IPS-NIHi7 (cell line): ENCODE measurements at regions not wholly inside any gene's neighbourhood (a gene's known extent, or its start where the extent isn't known, plus 50 kb on each side); places are given as distances from the start of the nearest gene placed in this dataset.
A peak's percentile ranks its signal among the peaks of the same experiment; 100 is the strongest.

Experiments used
- DNase-seq: peaks from one replicate; pipeline ENCODE4 v3.0.0; 2012; ENCODE audit warnings: mixed read lengths; ENCODE audit errors: extremely low spot score

DNA sequence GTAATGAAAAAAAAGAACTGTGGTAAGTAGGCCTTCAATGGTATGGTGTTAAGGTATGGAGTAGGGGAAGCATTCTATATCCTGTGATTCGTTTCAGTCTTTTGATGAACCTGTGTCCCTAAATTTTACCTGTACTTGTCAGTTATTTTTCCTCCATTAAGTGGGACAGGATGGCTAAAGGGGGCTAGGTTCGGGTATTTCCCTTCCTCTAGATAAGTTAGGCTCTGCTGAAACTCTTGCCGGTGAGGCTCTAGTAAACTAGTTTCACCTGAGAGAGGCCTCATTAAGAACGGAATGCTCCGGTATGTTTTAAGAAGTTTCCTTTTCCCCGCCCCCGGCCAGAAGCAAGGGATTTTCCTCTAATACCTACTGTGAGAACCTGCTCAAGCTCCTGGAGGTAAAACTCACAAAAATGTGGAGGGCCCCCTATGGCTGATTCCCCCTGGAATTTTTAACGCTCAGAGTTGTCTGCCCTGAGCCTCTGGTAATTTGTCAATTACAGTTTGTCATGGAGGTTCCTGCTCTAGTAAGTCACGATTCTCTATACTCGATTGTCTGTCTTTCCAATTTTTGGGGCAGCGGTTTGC lies 87.7 kb downstream of the MACIR start:
- peak; percentile 37 for DNase-seq

DNA sequence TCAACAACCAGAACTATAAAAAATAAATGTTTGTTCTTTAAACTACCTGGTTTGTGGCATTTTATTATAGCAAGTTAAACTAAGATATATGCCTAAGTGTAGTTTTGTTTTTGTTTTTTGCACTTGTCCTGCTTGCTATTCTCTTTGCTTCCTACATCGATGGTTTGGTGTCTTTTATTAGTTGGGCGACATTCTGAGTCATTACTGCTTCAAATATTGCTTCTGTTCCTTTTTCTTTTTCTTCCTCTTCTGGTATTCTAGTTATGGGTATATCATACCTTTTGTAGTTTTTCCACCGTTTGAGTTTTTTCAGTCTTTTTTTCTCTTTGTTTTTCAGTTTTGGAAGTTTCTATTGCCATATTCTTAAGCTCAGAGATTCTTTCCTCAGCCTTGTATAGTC lies 86.9 kb downstream of the MACIR start:
- no peak for DNase-seq

DNA sequence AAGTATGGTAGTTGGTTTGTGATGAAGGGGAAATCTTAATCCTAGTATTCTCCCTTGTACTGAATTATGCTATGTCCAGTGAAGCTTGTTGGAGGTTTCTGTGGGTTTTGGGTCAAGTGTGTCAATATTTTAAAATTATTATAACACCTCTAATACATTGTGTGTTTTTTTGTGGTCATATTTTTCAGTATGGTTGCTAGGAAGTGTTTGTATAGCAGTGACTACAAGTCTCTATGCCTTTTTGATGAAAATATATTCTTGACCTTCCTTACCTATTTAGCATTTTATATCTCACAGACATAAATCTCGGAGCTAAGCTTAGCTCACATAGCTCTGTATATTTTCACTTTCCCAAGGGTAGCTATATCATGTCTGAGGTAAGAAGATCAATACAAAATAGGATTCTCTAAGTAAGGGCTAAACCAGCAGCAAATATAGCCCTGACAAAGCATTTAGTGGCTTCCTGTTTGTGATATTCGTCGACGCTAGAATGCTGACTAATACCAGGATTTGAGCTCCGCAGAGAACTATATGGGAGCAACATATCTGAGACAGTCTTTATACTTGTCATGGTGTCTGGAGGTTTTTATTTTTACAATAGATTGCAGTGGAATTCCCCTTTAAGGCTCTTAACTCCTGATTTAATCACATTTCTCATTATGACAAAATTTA lies 82.3 kb downstream of the MACIR start:
- DNase-seq: no peak

DNA sequence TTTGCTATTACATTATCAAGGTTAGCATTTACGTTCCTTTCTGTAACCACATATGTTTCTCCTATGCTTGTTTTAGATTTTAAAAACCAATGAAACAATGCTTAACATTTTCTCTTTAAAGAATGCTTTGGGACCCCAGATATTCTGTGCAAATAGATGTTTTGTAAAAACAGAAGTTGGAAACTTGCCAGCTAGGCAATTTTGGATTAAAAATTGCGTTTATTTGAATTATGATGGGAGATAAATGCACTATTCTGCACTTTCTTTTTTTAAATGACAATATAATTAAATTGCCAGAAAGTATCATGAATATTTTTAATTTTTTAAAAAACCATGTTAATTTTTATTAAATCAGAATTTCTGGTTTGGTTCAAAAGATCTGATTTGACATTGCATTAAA lies 81.6 kb downstream of the MACIR start:
- DNase-seq: no peak

GRCh38 chr5:103336941-103337340 lies 78.4 kb downstream of the MACIR start:
- no peak for DNase-seq

GRCh38 chr5:103333376-103333775 lies 74.8 kb downstream of the MACIR start:
- no peak for DNase-seq

DNA sequence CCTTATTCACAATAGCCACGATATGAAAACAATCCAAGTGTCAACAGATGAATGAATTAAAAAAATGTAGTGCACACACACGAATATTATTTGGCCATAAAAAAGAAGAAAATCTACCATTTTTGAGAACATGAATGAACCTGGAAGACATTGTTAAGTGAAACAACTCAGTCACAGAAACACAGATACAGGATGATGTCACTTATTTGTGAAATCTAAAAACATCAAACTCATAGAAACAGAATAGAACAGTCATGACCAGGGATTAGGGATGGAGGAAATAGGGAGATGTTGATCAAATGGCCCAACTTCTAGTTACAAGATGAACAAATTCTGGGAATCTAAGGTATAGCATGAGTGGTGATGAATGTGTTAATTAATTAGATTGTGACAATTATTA lies 72.3 kb downstream of the MACIR start:
- no peak for DNase-seq
